CD14-positive monocyte (primary cell): ENCODE measurements at regions not wholly inside any gene's neighbourhood (a gene's known extent, or its start where the extent isn't known, plus 50 kb on each side); places are given as distances from the start of the nearest gene placed in this dataset.

Experiments
- DNase-seq, 3 donors: peaks; one replicate each; pipeline ENCODE4 v3.0.0-alpha.2; 2011 to 2022
- H2AFZ ChIP-seq: 2 replicates; pipeline ENCODE4 v1.6.0; 2012; ENCODE audit warnings: mild to moderate bottlenecking, low read depth, low read length, inconsistent platforms; ENCODE audit not compliant: insufficient read depth, poor library complexity, severe bottlenecking
- H3K27ac ChIP-seq, 2 donors: 1 replicate in 1 of 2; 2 replicates in 1 of 2; pipeline ENCODE4 v1.5.1; 2012 to 2013; ENCODE audit warnings: low read length in 2 of 2, control low read depth in 1 of 2, inconsistent platforms in 1 of 2, low read depth in 1 of 2, mild to moderate bottlenecking in 1 of 2
- H3K27me3 ChIP-seq, 2 donors: one replicate each; pipeline versions ENCODE4 v1.6.0 to v1.6.1; 2011 to 2013; ENCODE audit warnings: low read length in 2 of 2; ENCODE audit not compliant: control insufficient read depth in 2 of 2, insufficient read depth in 2 of 2
- H3K36me3 ChIP-seq, 2 donors: replicated peaks in 1 of 2; 1 replicate in 1 of 2; 2 replicates in 1 of 2; pipeline versions ENCODE4 v1.5.1 to v1.6.1; 2012 to 2013; ENCODE audit warnings: low read length in 2 of 2, control low read depth in 1 of 2, inconsistent platforms in 1 of 2, mild to moderate bottlenecking in 1 of 2; ENCODE audit not compliant: insufficient read depth in 2 of 2, control insufficient read depth in 1 of 2
- H3K4me1 ChIP-seq, 2 donors: 1 replicate in 1 of 2; 2 replicates in 1 of 2; pipeline versions ENCODE4 v1.5.1 to v1.6.1; 2012 to 2013; ENCODE audit warnings: low read length in 2 of 2, control low read depth in 1 of 2, inconsistent platforms in 1 of 2, mild to moderate bottlenecking in 1 of 2, moderate library complexity in 1 of 2; ENCODE audit not compliant: insufficient read depth in 2 of 2, control insufficient read depth in 1 of 2
- H3K4me2 ChIP-seq: replicated peaks from 2 replicates; pipeline ENCODE3; 2012; ENCODE audit warnings: low read length, moderate library complexity, mild to moderate bottlenecking; ENCODE audit not compliant: poor library complexity, severe bottlenecking; ENCODE audit errors: extremely low read depth
- H3K4me3 ChIP-seq, 3 experiments: fragments of 200-600 bp in 1 of 3; sonication (generic) in 1 of 3; replicated peaks in 1 of 3; 1 replicate in 2 of 3; 2 replicates in 1 of 3; pipeline ENCODE4 v1.5.1; 2011 to 2013; ENCODE audit warnings: low read length in 3 of 3, mild to moderate bottlenecking in 3 of 3, control low read depth in 2 of 3, low read depth in 2 of 3, inconsistent platforms in 1 of 3, moderate library complexity in 1 of 3
- H3K79me2 ChIP-seq: 2 replicates; pipeline ENCODE4 v1.6.0; 2012; ENCODE audit warnings: mild to moderate bottlenecking, control low read depth, inconsistent platforms, low read length, moderate library complexity; ENCODE audit not compliant: insufficient read depth
- H3K9ac ChIP-seq: 2 replicates; pipeline ENCODE4 v1.6.0; 2017; ENCODE audit warnings: low read length, mild to moderate bottlenecking; ENCODE audit not compliant: insufficient read depth, poor library complexity, severe bottlenecking
- H3K9me3 ChIP-seq, 2 donors: replicated peaks in 1 of 2; 1 replicate in 1 of 2; 2 replicates in 1 of 2; pipeline versions ENCODE4 v1.5.1 to v1.6.1; 2012 to 2013; ENCODE audit warnings: low read length in 2 of 2, control low read depth in 1 of 2; ENCODE audit not compliant: control insufficient read depth in 1 of 2, insufficient read depth in 1 of 2
- H4K20me1 ChIP-seq: 2 replicates; pipeline ENCODE4 v1.6.0; 2012; ENCODE audit warnings: mild to moderate bottlenecking, low read length, control low read depth, moderate library complexity; ENCODE audit not compliant: insufficient read depth
- H3K27ac Mint-ChIP-seq, 7 donors: one replicate each; pipeline ENCODE4 v1.8.0; 2020; ENCODE audit warnings: mild to moderate bottlenecking in 7 of 7, mixed read lengths in 7 of 7, moderate library complexity in 6 of 7, inconsistent platforms in 2 of 7
- H3K27me3 Mint-ChIP-seq, 3 donors: one replicate each; pipeline ENCODE4 v1.8.0; 2021 to 2022; ENCODE audit warnings: low read depth in 3 of 3, mild to moderate bottlenecking in 3 of 3, mixed read lengths in 3 of 3, moderate library complexity in 3 of 3, inconsistent platforms in 1 of 3
- H3K36me3 Mint-ChIP-seq, 2 donors: one replicate each; pipeline ENCODE4 v1.8.0; 2020; ENCODE audit warnings: mixed read lengths in 2 of 2, inconsistent platforms in 1 of 2, mild to moderate bottlenecking in 1 of 2
- H3K4me1 Mint-ChIP-seq: one replicate; pipeline ENCODE4 v1.8.0; 2020; ENCODE audit warnings: mild to moderate bottlenecking, mixed read lengths
- H3K4me3 Mint-ChIP-seq, 2 donors: one replicate each; pipeline ENCODE4 v1.8.0; 2020; ENCODE audit warnings: mild to moderate bottlenecking in 2 of 2, mixed read lengths in 2 of 2, moderate library complexity in 1 of 2
- H3K9me3 Mint-ChIP-seq, 7 donors: one replicate each; pipeline ENCODE4 v1.8.0; 2020 to 2022; ENCODE audit warnings: mixed read lengths in 7 of 7, mild to moderate bottlenecking in 6 of 7, moderate library complexity in 6 of 7, inconsistent platforms in 2 of 7
- CTCF ChIP-seq: fragments of 200-600 bp; IDR thresholded peaks from one replicate; pipeline ENCODE4 v1.8.0; 2022; ENCODE audit warnings: antibody characterized with exemption, mild to moderate bottlenecking
- WGBS: methylation state at CpG from one replicate; pipeline ENCODE4 v1.1.5; 2013; ENCODE audit warnings: missing lambda C conversion rate; ENCODE audit not compliant: insufficient coverage; 5-methylcytosine and 5-hydroxymethylcytosine counted together
- intact Hi-C, 2 donors: fragments of 100-400 bp; cut with micrococcal nuclease; formaldehyde crosslinking; loops; one replicate each; pipeline versions ENCODE4 v1.15.0 to v1.15.1; 2023

DNA sequence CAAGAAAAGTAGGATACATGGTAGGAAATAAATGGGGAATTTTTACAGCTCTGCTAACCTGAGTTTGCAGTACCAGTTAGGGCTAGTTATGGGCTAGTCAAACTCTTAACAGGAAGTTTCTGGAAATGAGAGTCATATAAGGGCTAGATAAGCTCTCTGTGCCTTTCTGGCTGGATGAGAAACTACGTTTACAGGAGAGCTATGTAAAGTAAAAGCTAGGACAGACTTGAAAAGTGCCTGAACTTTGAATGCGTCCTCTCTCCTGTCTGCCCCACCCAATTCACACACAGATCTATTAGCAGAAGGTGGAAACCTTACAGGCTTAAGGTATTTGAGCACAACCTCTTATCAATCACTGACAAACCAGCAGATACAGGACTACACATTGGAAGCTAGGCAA, 167.1 kb downstream of the SNX19 start:
- H3K4me2 ChIP-seq = no peak overlapping the region
- H3K27me3 ChIP-seq = no peaks in the 10 kb centered on the region
- no peaks in the 10 kb centered on the region for H3K36me3 ChIP-seq
- Mint-ChIP-seq H3K36me3 (no peaks in the 10 kb centered on the region), H3K27me3 (peaks cover 0 to 3% (median 2%) of the 10 kb centered on the region in 3 donors), H3K4me1 (no peaks in the 10 kb centered on the region), H3K27ac (no peak overlapping the region), H3K4me3 (no peak overlapping the region), H3K9me3 (peaks cover 0 to 6% (median 3%) of the 10 kb centered on the region in 7 donors)
- no peak overlapping the region for H3K4me3 ChIP-seq
- WGBS = no CpG with 5 or more reads among the region's 2 CpGs
- no peaks in the 10 kb centered on the region for H3K79me2 ChIP-seq
- intact Hi-C loops = no loop called here
- TF ChIP-seq CTCF = no peak
- no peak for DNase-seq
- no peaks in the 10 kb centered on the region for H3K4me1 ChIP-seq
- no peak overlapping the region for H2AFZ ChIP-seq
- no peaks in the 10 kb centered on the region for H4K20me1 ChIP-seq
- H3K27ac ChIP-seq = no peak overlapping the region
- H3K9me3 ChIP-seq = no peaks in the 10 kb centered on the region
- no peak overlapping the region for H3K9ac ChIP-seq

DNA sequence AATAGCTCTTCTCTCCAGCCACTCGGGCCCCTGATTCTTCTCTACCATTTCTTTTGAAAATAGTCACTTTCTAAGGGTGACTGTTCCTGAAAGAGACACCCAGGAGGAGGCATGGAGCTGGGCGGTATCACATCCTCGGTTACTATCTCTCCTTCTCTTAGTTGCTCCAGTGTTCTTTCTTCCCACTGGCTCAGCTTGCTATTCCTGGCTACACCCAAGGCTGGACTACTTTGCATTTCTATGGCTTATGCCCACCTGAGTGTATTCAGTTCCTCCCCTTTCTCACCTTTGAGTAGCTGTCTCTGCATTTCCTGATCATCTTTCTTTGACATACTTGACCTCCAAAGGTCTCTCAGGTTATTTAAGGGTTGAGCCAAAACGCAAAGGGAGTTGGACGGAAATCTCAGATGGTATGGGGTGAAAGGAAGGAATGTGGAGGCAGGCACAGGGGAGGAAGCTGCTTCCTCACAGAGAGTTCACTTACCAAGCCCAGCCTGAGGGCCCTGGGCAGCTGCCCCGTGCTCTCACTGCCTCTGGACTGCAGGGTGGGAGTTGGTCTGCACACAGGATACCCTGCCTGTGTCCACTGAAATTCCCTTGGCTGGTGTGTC, 155.7 kb downstream of the SNX19 start:
- Mint-ChIP-seq H3K4me1 (no peaks in the 10 kb centered on the region), H3K36me3 (no peaks in the 10 kb centered on the region), H3K27me3 (no peaks in the 10 kb centered on the region), H3K9me3 (peaks cover 0 to 4% (median 2%) of the 10 kb centered on the region in 7 donors), H3K4me3 (no peak overlapping the region), H3K27ac (no peak overlapping the region)
- Histone ChIP-seq H4K20me1 (no peaks in the 10 kb centered on the region), H2AFZ (no peak overlapping the region), H3K27me3 (no peaks in the 10 kb centered on the region), H3K9me3 (no peaks in the 10 kb centered on the region), H3K79me2 (no peaks in the 10 kb centered on the region), H3K4me3 (no peak overlapping the region), H3K27ac (no peak overlapping the region), H3K4me1 (no peaks in the 10 kb centered on the region), H3K9ac (no peak overlapping the region), H3K4me2 (no peak overlapping the region), H3K36me3 (no peaks in the 10 kb centered on the region)
- TF ChIP-seq CTCF = no peak
- DNase-seq = no peak
- 86% methylated on average over 4 of the region's 6 CpGs for WGBS
- intact Hi-C loops = no loop called here
